HepG2 (cell line): ENCODE measurements at regions not wholly inside any gene's neighbourhood (a gene's known extent, or its start where the extent isn't known, plus 50 kb on each side); places are given as distances from the start of the nearest gene placed in this dataset.

Experiments
- ATAC-seq: fragments of 200-7000 bp; cut with Tn5 transposase; 3 replicates; pipeline ENCODE4 v1.9.1; 2020; ENCODE audit warnings: mild to moderate bottlenecking, moderate library complexity
- BruUV-seq: library from RNA; stranded (reverse); fragments of 400-500 nt; replicated peaks from 2 replicates; lab custom pipeline; 2021; lab: Mats Ljungman, UMichigan
- CTCF ChIA-PET: fragments of 300-600 bp; formaldehyde crosslinking; extraction: SDS; loops from one replicate; lab custom pipeline; 2021; ENCODE audit warnings: low total read pairs, inconsistent platforms, low intra/inter-chr PET ratio; lab: Yijun Ruan, JAX
- POLR2A ChIA-PET: fragments of 350-600 bp; sonication (Branson Sonifier 250); formaldehyde crosslinking; loops from one replicate; lab custom pipeline; 2020; ENCODE audit warnings: antibody characterized with exemption, inconsistent platforms; lab: Yijun Ruan, JAX
- DNase-seq: peaks from one replicate; pipeline ENCODE4 v3.0.0-alpha.2; 2015; ENCODE audit warnings: low spot score
- FAIRE-seq: peaks from 3 replicates; lab custom pipeline; 2011; peaks lifted over from hg19 to GRCh38; lab: Jason Lieb, UNC
- H2AFZ ChIP-seq: one replicate; pipeline ENCODE4 v1.6.1; 2011; ENCODE audit warnings: low read length, inconsistent platforms
- H3K27ac ChIP-seq: fragments of 300-600 bp; 3 replicates; pipeline ENCODE4 v1.8.0; 2011; ENCODE audit warnings: mixed run types, mild to moderate bottlenecking, mixed read lengths, low read length, inconsistent platforms; ENCODE audit not compliant: insufficient read depth; ENCODE audit errors: extremely low read length
- H3K27me3 ChIP-seq, 2 experiments: fragments of 200-600 bp in 1 of 2; 2 replicates in 1 of 2; 3 replicates in 1 of 2; pipeline versions ENCODE4 v1.6.0 to v1.8.0; 2011; ENCODE audit warnings: low read length in 2 of 2, mild to moderate bottlenecking in 2 of 2, moderate library complexity in 2 of 2, inconsistent platforms in 1 of 2; ENCODE audit not compliant: insufficient read depth in 2 of 2, control insufficient read depth in 1 of 2
- H3K36me3 ChIP-seq, 2 experiments: fragments of 200-600 bp in 1 of 2; replicated peaks in 1 of 2; 2 replicates in 1 of 2; 3 replicates in 1 of 2; pipeline versions ENCODE4 v1.5.1 to v1.8.0; 2011; ENCODE audit warnings: low read length in 2 of 2, inconsistent platforms in 1 of 2; ENCODE audit not compliant: insufficient read depth in 2 of 2, control insufficient read depth in 1 of 2
- H3K4me1 ChIP-seq: 2 replicates; pipeline ENCODE4 v1.5.1; 2012; ENCODE audit warnings: low read length, inconsistent platforms; ENCODE audit not compliant: insufficient read depth
- H3K4me2 ChIP-seq: 2 replicates; pipeline ENCODE4 v1.6.0; 2011; ENCODE audit warnings: low read depth, low read length, inconsistent platforms
- H3K4me3 ChIP-seq, 3 experiments: fragments of 200-600 bp in 1 of 3; sonication (generic), shearing (Covaris generic) in 1 of 3; replicated peaks in 1 of 3; 2 replicates each; pipeline ENCODE4 v1.5.1; 2011 to 2016; ENCODE audit warnings: low read length in 3 of 3, inconsistent platforms in 2 of 3, low read depth in 2 of 3, mild to moderate bottlenecking in 2 of 3, control low read depth in 1 of 3, mixed read lengths in 1 of 3; ENCODE audit not compliant: insufficient read depth in 1 of 3
- H3K79me2 ChIP-seq: one replicate; pipeline ENCODE4 v1.6.1; 2011; ENCODE audit warnings: low read length, inconsistent platforms; ENCODE audit not compliant: insufficient read depth
- H3K9ac ChIP-seq: 2 replicates; pipeline ENCODE4 v1.6.0; 2011; ENCODE audit warnings: mild to moderate bottlenecking, low read depth, low read length, inconsistent platforms; ENCODE audit not compliant: insufficient read depth
- H3K9me3 ChIP-seq: 2 replicates; pipeline ENCODE4 v1.5.1; 2012; ENCODE audit warnings: mild to moderate bottlenecking, low read length
- H4K20me1 ChIP-seq: 2 replicates; pipeline ENCODE4 v1.6.0; 2011; ENCODE audit warnings: inconsistent platforms, mild to moderate bottlenecking, low read length, moderate library complexity; ENCODE audit not compliant: insufficient read depth
- DMTF1 ChIP-seq: sonication (generic); formaldehyde crosslinking; IDR thresholded peaks from 2 replicates; pipeline ENCODE4 v1.4.0; 2020; ENCODE audit warnings: mild to moderate bottlenecking, missing genetic modification reagents
- HOXA9 ChIP-seq: sonication (generic); formaldehyde crosslinking; IDR thresholded peaks from 2 replicates; pipeline ENCODE4 v1.8.1; 2022; ENCODE audit warnings: missing genetic modification reagents, mild to moderate bottlenecking, moderate library complexity, borderline replicate concordance
- MAFF ChIP-seq: IDR thresholded peaks from 2 replicates; pipeline ENCODE4 v1.6.1; 2011; ENCODE audit warnings: low read depth, low read length, improper control_type of control experiment
- MAFK ChIP-seq, 2 experiments: IDR thresholded peaks in 1 of 2; conservative IDR thresholded peaks in 1 of 2; 2 replicates each; pipeline ENCODE4 v1.6.1; 2011; ENCODE audit warnings: improper control_type of control experiment in 2 of 2, low read length in 2 of 2
- RAD51 ChIP-seq: fragments of 450-650 bp; IDR thresholded peaks from 2 replicates; pipeline ENCODE4 v1.6.1; 2016; ENCODE audit warnings: borderline replicate concordance
- REXO4 ChIP-seq: sonication (generic); formaldehyde crosslinking; IDR thresholded peaks from 2 replicates; pipeline ENCODE4 v1.8.0; 2022; ENCODE audit warnings: missing genetic modification reagents, mild to moderate bottlenecking, borderline replicate concordance
- TRIM24 ChIP-seq: sonication (generic); formaldehyde crosslinking; IDR thresholded peaks from 2 replicates; pipeline ENCODE4 v1.8.0; 2022; ENCODE audit warnings: mild to moderate bottlenecking, missing genetic modification reagents
- ZNF724P ChIP-seq: sonication (generic); formaldehyde crosslinking; IDR thresholded peaks from 2 replicates; pipeline ENCODE4 v1.8.0; 2022; ENCODE audit warnings: missing genetic modification reagents, borderline replicate concordance
- WGBS: methylation state at CpG from one replicate; pipeline ENCODE4 v1.1.6; 2017; ENCODE audit warnings: low lambda C conversion rate; 5-methylcytosine and 5-hydroxymethylcytosine counted together
- in situ Hi-C: cut with HindIII; loops from 2 replicates; pipeline ENCODE4 v1.10.0; 2017; ENCODE audit warnings: low pct_unique_long_range_greater_than_20kb; ENCODE audit not compliant: extremely low pct_ligation_motif_present
- intact Hi-C: fragments of 100-400 bp; cut with micrococcal nuclease; formaldehyde crosslinking; loops from one replicate; pipeline ENCODE4 v1.10.0; 2022; ENCODE audit not compliant: unreplicated experiment

DNA sequence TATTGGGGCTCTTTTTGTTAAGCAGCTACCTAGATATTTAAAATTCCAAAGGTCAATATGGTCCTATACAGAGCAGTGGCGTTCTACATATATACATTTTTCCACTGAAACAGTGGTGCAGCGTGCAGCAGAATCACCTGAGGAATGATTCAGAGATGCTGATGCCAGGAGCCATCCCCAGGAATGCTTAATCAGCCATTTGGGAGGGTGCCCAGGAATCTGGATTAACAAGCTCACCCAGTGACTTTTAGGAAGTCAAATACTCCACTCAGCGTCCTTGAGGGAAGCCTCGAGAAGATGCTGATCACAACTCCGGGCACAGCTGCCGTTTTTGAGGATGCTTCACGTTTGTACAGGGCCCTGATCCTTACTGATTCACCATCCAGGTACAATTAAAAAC lies 82.6 kb upstream of the ARHGEF3 start:
- intact Hi-C loops (no loop called here), in situ Hi-C loops (no loop called here)
- ATAC-seq = no peak
- Histone ChIP-seq H3K79me2 (no peaks in the 10 kb centered on the region), H3K4me2 (no peak overlapping the region), H4K20me1 (no peaks in the 10 kb centered on the region), H3K27ac (no peak overlapping the region), H3K36me3 (no peaks in the 10 kb centered on the region), H3K27me3 (no peaks in the 10 kb centered on the region), H3K4me3 (no peak overlapping the region), H3K9me3 (no peaks in the 10 kb centered on the region), H3K4me1 (peaks cover 9% of the 10 kb centered on the region), H2AFZ (no peak overlapping the region), H3K9ac (no peak overlapping the region)
- ChIA-PET POLR2A (no interaction called here), CTCF (no interaction called here)
- no TSS peak for BruUV-seq
- no peak for DNase-seq
- FAIRE-seq = no peak
- TF ChIP-seq MAFK (conservative IDR thresholded peaks at IDR 0.05 in 1 of 2, IDR thresholded peaks at IDR 0.05 in 1 of 2; ENCODE audit: low read length in 2 of 2) (peak; percentile 1 to 21; a peak in 2 of 4 replicates), DMTF1 (CRISPR knock-in tag) (no peak)
- WGBS = 89% methylated on average over 2 of the region's 7 CpGs

- no peaks in the 10 kb centered on the region for H3K9me3 ChIP-seq
- intact Hi-C loops = no loop called here
These were observed 82.1 kb upstream of the ARHGEF3 start for GRCh38 chr3:56883828-56884227.

More at GRCh38 chr3:56883828-56884227, 82.1 kb upstream of the ARHGEF3 start:
- H3K36me3 ChIP-seq = no peaks in the 10 kb centered on the region
- no peaks in the 10 kb centered on the region for H4K20me1 ChIP-seq
- H3K27me3 ChIP-seq = no peaks in the 10 kb centered on the region
- H3K27ac ChIP-seq = no peak overlapping the region
- no peak for FAIRE-seq
- H3K4me3 ChIP-seq = no peak overlapping the region
- TF ChIP-seq HOXA9 = no peak
- TF ChIP-seq REXO4 = no peak
- peak; percentile 97 to 99 for TF ChIP-seq MAFK (conservative IDR thresholded peaks at IDR 0.05 in 1 of 2, IDR thresholded peaks at IDR 0.05 in 1 of 2; ENCODE audit: low read length in 2 of 2)
- no peak for TF ChIP-seq ZNF724P (CRISPR knock-in tag)
- peak; percentile 98 for TF ChIP-seq MAFF
- no peak for TF ChIP-seq RAD51
- TF ChIP-seq TRIM24 (CRISPR knock-in tag) = no peak
- TF ChIP-seq, all 625 proteins: peak for 2
- ChIA-PET CTCF (no interaction called here), POLR2A (no interaction called here)
- H3K79me2 ChIP-seq = no peaks in the 10 kb centered on the region
- no peak for DNase-seq
- H2AFZ ChIP-seq = no peak overlapping the region
- no peak for ATAC-seq
- in situ Hi-C loops = no loop called here
- no peak overlapping the region for H3K4me2 ChIP-seq
- no TSS peak for BruUV-seq
- H3K4me1 ChIP-seq = peaks cover 9% of the 10 kb centered on the region
- no peak overlapping the region for H3K9ac ChIP-seq
